Neuronal stem cell (in vitro differentiated cells): ENCODE measurements at regions not wholly inside any gene's neighbourhood (a gene's known extent, or its start where the extent isn't known, plus 50 kb on each side); places are given as distances from the start of the nearest gene placed in this dataset.
A peak's percentile ranks its signal among the peaks of the same experiment; 100 is the strongest.

Experiments
- DNase-seq: peaks from one replicate; pipeline ENCODE4 v3.0.0-alpha.2; 2013; ENCODE audit warnings: low spot score
- H2AFZ ChIP-seq: one replicate; pipeline ENCODE4 v1.6.1; 2013; ENCODE audit warnings: mild to moderate bottlenecking, low read length, inconsistent platforms
- H2AK5ac ChIP-seq: 2 replicates; pipeline ENCODE4 v1.6.1; 2013; ENCODE audit warnings: low read depth, mild to moderate bottlenecking, inconsistent platforms, low read length, moderate library complexity, mixed read lengths
- H2BK120ac ChIP-seq: 2 replicates; pipeline ENCODE4 v1.6.1; 2013; ENCODE audit warnings: low read depth, mild to moderate bottlenecking, inconsistent platforms, low read length, moderate library complexity, mixed read lengths
- H2BK12ac ChIP-seq: one replicate; pipeline ENCODE4 v1.6.1; 2013; ENCODE audit warnings: low read length, inconsistent platforms
- H2BK15ac ChIP-seq: 2 replicates; pipeline ENCODE4 v1.6.1; 2013; ENCODE audit warnings: mild to moderate bottlenecking, low read length, inconsistent platforms, mixed read lengths
- H2BK5ac ChIP-seq: one replicate; pipeline ENCODE4 v1.6.1; 2013; ENCODE audit warnings: inconsistent platforms, mild to moderate bottlenecking, low read length, moderate library complexity
- H3K14ac ChIP-seq: one replicate; pipeline ENCODE4 v1.6.1; 2013; ENCODE audit warnings: low read length, inconsistent platforms
- H3K18ac ChIP-seq: 2 replicates; pipeline ENCODE4 v1.6.1; 2013; ENCODE audit warnings: low read length, inconsistent platforms
- H3K23ac ChIP-seq: 2 replicates; pipeline ENCODE4 v1.6.1; 2013; ENCODE audit warnings: low read depth, mild to moderate bottlenecking, mixed read lengths, low read length, inconsistent platforms; ENCODE audit not compliant: poor library complexity
- H3K27ac ChIP-seq: replicated peaks from 3 replicates; pipeline ENCODE4 v1.5.1; 2013; ENCODE audit warnings: low read length, inconsistent platforms
- H3K27me3 ChIP-seq, 3 experiments: 2 replicates each; pipeline ENCODE4 v1.6.1; 2013; ENCODE audit warnings: low read length in 3 of 3, mild to moderate bottlenecking in 2 of 3, inconsistent platforms in 1 of 3, low read depth in 1 of 3, mixed read lengths in 1 of 3, moderate library complexity in 1 of 3; ENCODE audit not compliant: control insufficient read depth in 3 of 3, insufficient read depth in 3 of 3
- H3K36me3 ChIP-seq, 2 donors: replicated peaks in 1 of 2; 2 replicates each; pipeline ENCODE4 v1.6.1; 2013; ENCODE audit warnings: low read length in 2 of 2; ENCODE audit not compliant: control insufficient read depth in 2 of 2, insufficient read depth in 2 of 2
- H3K4ac ChIP-seq: 2 replicates; pipeline ENCODE4 v1.6.1; 2013; ENCODE audit warnings: inconsistent platforms, mild to moderate bottlenecking, low read length, moderate library complexity
- H3K4me1 ChIP-seq, 2 donors: 1 replicate in 1 of 2; 2 replicates in 1 of 2; pipeline ENCODE4 v1.6.1; 2013; ENCODE audit warnings: low read length in 2 of 2, low read depth in 1 of 2; ENCODE audit not compliant: control insufficient read depth in 2 of 2, insufficient read depth in 1 of 2
- H3K4me2 ChIP-seq: one replicate; pipeline ENCODE4 v1.6.1; 2013; ENCODE audit warnings: mild to moderate bottlenecking, low read length, inconsistent platforms; ENCODE audit not compliant: insufficient read depth, poor library complexity, severe bottlenecking
- H3K4me3 ChIP-seq, 2 donors: 2 replicates each; pipeline ENCODE4 v1.5.1; 2013; ENCODE audit warnings: low read length in 2 of 2, mild to moderate bottlenecking in 2 of 2, inconsistent platforms in 1 of 2, moderate library complexity in 1 of 2
- H3K79me1 ChIP-seq: one replicate; pipeline ENCODE4 v1.6.1; 2013; ENCODE audit warnings: low read depth, mild to moderate bottlenecking, inconsistent platforms, low read length, moderate library complexity
- H3K9ac ChIP-seq: one replicate; pipeline ENCODE4 v1.6.1; 2013; ENCODE audit warnings: mild to moderate bottlenecking, low read depth, low read length, inconsistent platforms; ENCODE audit not compliant: poor library complexity
- H3K9me3 ChIP-seq, 2 donors: replicated peaks in 1 of 2; 2 replicates each; pipeline versions ENCODE3 to v1.6.1; 2013; ENCODE audit warnings: low read length in 2 of 2, mild to moderate bottlenecking in 2 of 2, inconsistent platforms in 1 of 2, low read depth in 1 of 2, mixed read lengths in 1 of 2, moderate library complexity in 1 of 2; ENCODE audit not compliant: control insufficient read depth in 2 of 2, insufficient read depth in 1 of 2
- H4K8ac ChIP-seq: one replicate; pipeline ENCODE4 v1.6.1; 2013; ENCODE audit warnings: low read depth, mild to moderate bottlenecking, inconsistent platforms, low read length, moderate library complexity
- H4K91ac ChIP-seq: one replicate; pipeline ENCODE4 v1.6.1; 2013; ENCODE audit warnings: low read length, low read depth, mild to moderate bottlenecking, inconsistent platforms; ENCODE audit not compliant: poor library complexity
- WGBS, 2 donors: extraction: QIAGEN DNeasy Blood & Tissue Kit; methylation state at CpG; one replicate each; pipeline ENCODE4 v1.1.7; 2013; ENCODE audit warnings: missing lambda C conversion rate in 2 of 2, mixed read lengths in 1 of 2; ENCODE audit not compliant: insufficient read length in 2 of 2, insufficient replicate concordance in 1 of 2; ENCODE audit errors: extremely low coverage in 2 of 2; 5-methylcytosine and 5-hydroxymethylcytosine counted together

GRCh38 chr4:62135565-62136156 is 935.5 kb downstream of the ADGRL3 start:
- H2BK5ac ChIP-seq: no peak overlapping the region
- no peak overlapping the region for H2BK120ac ChIP-seq
- no peaks in the 10 kb centered on the region for H3K36me3 ChIP-seq
- H3K23ac ChIP-seq: no peak overlapping the region
- no peak for DNase-seq
- H3K4me2 ChIP-seq: no peak overlapping the region
- H3K4me1 ChIP-seq: peaks cover 2 to 14% of the 10 kb centered on the region in 2 donors
- H3K9ac ChIP-seq: no peak overlapping the region
- H4K91ac ChIP-seq: no peak overlapping the region
- H3K9me3 ChIP-seq: peaks cover 6 to 9% of the 10 kb centered on the region in 2 donors
- no peak overlapping the region for H3K27ac ChIP-seq
- H2BK12ac ChIP-seq: no peak overlapping the region
- H4K8ac ChIP-seq: no peak overlapping the region
- no peak overlapping the region for H2BK15ac ChIP-seq
- WGBS, 2 donors: no CpG with 5 or more reads among the region's 1 CpG
- H3K4ac ChIP-seq: no peak overlapping the region
- H3K27me3 ChIP-seq: no peaks in the 10 kb centered on the region
- no peak overlapping the region for H3K14ac ChIP-seq
- no peak overlapping the region for H3K18ac ChIP-seq
- H3K4me3 ChIP-seq: no peak overlapping the region
- no peak overlapping the region for H2AFZ ChIP-seq
- no peak overlapping the region for H2AK5ac ChIP-seq
- no peaks in the 10 kb centered on the region for H3K79me1 ChIP-seq

- H3K27me3 ChIP-seq: no peaks in the 10 kb centered on the region
- H2BK15ac ChIP-seq: no peak overlapping the region
- no CpG with 5 or more reads among the region's 6 CpGs for WGBS, 2 donors
- H3K18ac ChIP-seq: no peak overlapping the region
- no peak overlapping the region for H3K9ac ChIP-seq
- no peak overlapping the region for H3K23ac ChIP-seq
- H3K79me1 ChIP-seq: no peaks in the 10 kb centered on the region
- no peak overlapping the region for H4K8ac ChIP-seq
- no peak overlapping the region for H4K91ac ChIP-seq
- H3K36me3 ChIP-seq: no peaks in the 10 kb centered on the region
- H3K9me3 ChIP-seq: peaks cover 6 to 9% of the 10 kb centered on the region in 2 donors
- H3K4ac ChIP-seq: no peak overlapping the region
- H2BK5ac ChIP-seq: no peak overlapping the region
- H3K4me3 ChIP-seq: no peak overlapping the region
- H2BK12ac ChIP-seq: no peak overlapping the region
- no peak overlapping the region for H2AK5ac ChIP-seq
- peaks cover 2 to 14% of the 10 kb centered on the region in 2 donors for H3K4me1 ChIP-seq
- H3K4me2 ChIP-seq: no peak overlapping the region
- H3K27ac ChIP-seq: no peak overlapping the region
- H2BK120ac ChIP-seq: no peak overlapping the region
- DNase-seq: no peak
- H3K14ac ChIP-seq: no peak overlapping the region
- peak overlapping the region; percentile 27 for H2AFZ ChIP-seq
Observed at GRCh38 chr4:62133977-62134376, 933.9 kb downstream of the ADGRL3 start.

- peaks cover 2 to 14% of the 10 kb centered on the region in 2 donors for H3K4me1 ChIP-seq
- H3K27ac ChIP-seq: no peak overlapping the region
- no peak overlapping the region for H2AK5ac ChIP-seq
- H2BK5ac ChIP-seq: no peak overlapping the region
- H4K91ac ChIP-seq: no peak overlapping the region
- H3K4me3 ChIP-seq: no peak overlapping the region
- no peak overlapping the region for H4K8ac ChIP-seq
- no CpG with 5 or more reads among the region's 1 CpG for whole genome bisulfite sequencing, 2 donors
- no peak for DNase-seq
- peak overlapping the region; percentile 27 for H2AFZ ChIP-seq
- H3K36me3 ChIP-seq: no peaks in the 10 kb centered on the region
- no peak overlapping the region for H2BK15ac ChIP-seq
- H3K9me3 ChIP-seq: peaks cover 6 to 9% of the 10 kb centered on the region in 2 donors
- no peak overlapping the region for H3K9ac ChIP-seq
- H3K18ac ChIP-seq: no peak overlapping the region
- H3K4ac ChIP-seq: no peak overlapping the region
- no peak overlapping the region for H3K23ac ChIP-seq
- H3K14ac ChIP-seq: no peak overlapping the region
- H3K27me3 ChIP-seq: no peaks in the 10 kb centered on the region
- H3K4me2 ChIP-seq: no peak overlapping the region
- H2BK12ac ChIP-seq: no peak overlapping the region
- H3K79me1 ChIP-seq: no peaks in the 10 kb centered on the region
- H2BK120ac ChIP-seq: no peak overlapping the region
Observed at GRCh38 chr4:62133101-62133897, 933.2 kb downstream of the ADGRL3 start.

- H3K18ac ChIP-seq: peak overlapping the region; percentile 20
- no peaks in the 10 kb centered on the region for H3K36me3 ChIP-seq
- no CpG with 5 or more reads among the region's 3 CpGs for WGBS, 2 donors
- H3K27ac ChIP-seq: no peak overlapping the region
- H3K4me3 ChIP-seq: no peak overlapping the region
- H3K4ac ChIP-seq: no peak overlapping the region
- H4K8ac ChIP-seq: no peak overlapping the region
- H3K4me2 ChIP-seq: no peak overlapping the region
- H3K14ac ChIP-seq: peak overlapping the region; percentile 17
- peaks cover 6 to 9% of the 10 kb centered on the region in 2 donors for H3K9me3 ChIP-seq
- peak overlapping the region; percentile 61 for H3K9ac ChIP-seq
- H2BK120ac ChIP-seq: no peak overlapping the region
- H2AFZ ChIP-seq: no peak overlapping the region
- H2BK12ac ChIP-seq: no peak overlapping the region
- H3K4me1 ChIP-seq: peaks cover 2 to 18% of the 10 kb centered on the region in 2 donors
- peak overlapping the region; percentile 56 for H2BK15ac ChIP-seq
- H4K91ac ChIP-seq: peak overlapping the region; percentile 46
- H3K27me3 ChIP-seq: no peaks in the 10 kb centered on the region
- H3K23ac ChIP-seq: peak overlapping the region; percentile 89
- DNase-seq: no peak
- peak overlapping the region; percentile 11 for H2AK5ac ChIP-seq
- H3K79me1 ChIP-seq: no peaks in the 10 kb centered on the region
- H2BK5ac ChIP-seq: peak overlapping the region; percentile 83
Observed at GRCh38 chr4:62131049-62131448, 930.9 kb downstream of the ADGRL3 start.
